IMR-90 (cell line): ENCODE measurements at regions not wholly inside any gene's neighbourhood (a gene's known extent, or its start where the extent isn't known, plus 50 kb on each side); places are given as distances from the start of the nearest gene placed in this dataset.

Experiments used
- MXI1 ChIP-seq: IDR thresholded peaks from 2 replicates; pipeline ENCODE4 v1.6.1; 2012; ENCODE audit warnings: low read depth, mild to moderate bottlenecking, low read length, moderate library complexity, borderline replicate concordance
- POLR2A ChIP-seq: IDR thresholded peaks from 2 replicates; pipeline ENCODE4 v1.6.1; 2012; ENCODE audit warnings: mild to moderate bottlenecking, low read depth, low read length
- RAD21 ChIP-seq: IDR thresholded peaks from 2 replicates; pipeline ENCODE4 v1.6.1; 2012; ENCODE audit warnings: low read length, improper control_type of control experiment
- TF ChIP-seq, protein P1 (sequence below): conservative IDR thresholded peaks from 2 replicates; pipeline ENCODE4 v1.5.1; 2012; ENCODE audit warnings: mild to moderate bottlenecking, low read depth, low read length, improper control_type of control experiment

DNA sequence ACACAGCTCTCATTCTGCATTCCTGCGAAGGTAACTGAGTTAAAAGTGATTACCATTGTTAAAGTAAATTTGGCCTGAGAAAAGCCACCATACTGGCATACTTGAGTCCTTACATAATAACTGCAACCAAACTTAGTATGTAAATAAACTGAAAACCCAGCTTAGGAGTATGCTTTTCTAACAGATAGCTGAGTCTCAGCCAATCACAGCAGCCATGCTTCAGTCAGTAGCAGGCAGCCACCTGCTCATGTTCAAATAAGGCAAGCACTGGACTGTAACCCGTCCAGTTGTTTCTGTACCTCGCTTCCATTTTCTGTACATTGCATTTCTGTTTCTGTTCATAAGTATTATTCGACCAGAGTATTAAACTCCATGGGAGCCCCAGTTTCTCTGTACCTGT is 58.6 kb downstream of the GCNT4 start:
- TF ChIP-seq POLR2A (no peak), RAD21 (no peak), MXI1 (no peak)
- TF ChIP-seq, protein P1, sequence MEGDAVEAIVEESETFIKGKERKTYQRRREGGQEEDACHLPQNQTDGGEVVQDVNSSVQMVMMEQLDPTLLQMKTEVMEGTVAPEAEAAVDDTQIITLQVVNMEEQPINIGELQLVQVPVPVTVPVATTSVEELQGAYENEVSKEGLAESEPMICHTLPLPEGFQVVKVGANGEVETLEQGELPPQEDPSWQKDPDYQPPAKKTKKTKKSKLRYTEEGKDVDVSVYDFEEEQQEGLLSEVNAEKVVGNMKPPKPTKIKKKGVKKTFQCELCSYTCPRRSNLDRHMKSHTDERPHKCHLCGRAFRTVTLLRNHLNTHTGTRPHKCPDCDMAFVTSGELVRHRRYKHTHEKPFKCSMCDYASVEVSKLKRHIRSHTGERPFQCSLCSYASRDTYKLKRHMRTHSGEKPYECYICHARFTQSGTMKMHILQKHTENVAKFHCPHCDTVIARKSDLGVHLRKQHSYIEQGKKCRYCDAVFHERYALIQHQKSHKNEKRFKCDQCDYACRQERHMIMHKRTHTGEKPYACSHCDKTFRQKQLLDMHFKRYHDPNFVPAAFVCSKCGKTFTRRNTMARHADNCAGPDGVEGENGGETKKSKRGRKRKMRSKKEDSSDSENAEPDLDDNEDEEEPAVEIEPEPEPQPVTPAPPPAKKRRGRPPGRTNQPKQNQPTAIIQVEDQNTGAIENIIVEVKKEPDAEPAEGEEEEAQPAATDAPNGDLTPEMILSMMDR = no peak
